Astrocyte of the spinal cord (primary cell): ENCODE measurements at regions not wholly inside any gene's neighbourhood (a gene's known extent, or its start where the extent isn't known, plus 50 kb on each side); places are given as distances from the start of the nearest gene placed in this dataset.
"Not testable (repeated sequence)": the region's sequence is repeated elsewhere in the genome, so short reads cannot be mapped to it uniquely, and the experiment has no call there.

Source experiments
- DNase-seq: peaks from one replicate; pipeline ENCODE4 v3.0.0; 2011; ENCODE audit warnings: low read depth, low spot score
- H3K4me3 ChIP-seq: 2 replicates; pipeline ENCODE4 v1.5.1; 2011; ENCODE audit warnings: low read depth, mild to moderate bottlenecking, low read length, moderate library complexity
- in situ Hi-C: cut with HindIII; loops from 2 replicates; pipeline ENCODE4 v1.10.0; 2017; ENCODE audit warnings: low sequenced_read_pairs
- TF ChIP-seq, protein P1 (sequence below): IDR thresholded peaks from 2 replicates; pipeline ENCODE4 v1.5.1; 2012; ENCODE audit warnings: low read depth, mild to moderate bottlenecking, low read length, inconsistent platforms

DNA sequence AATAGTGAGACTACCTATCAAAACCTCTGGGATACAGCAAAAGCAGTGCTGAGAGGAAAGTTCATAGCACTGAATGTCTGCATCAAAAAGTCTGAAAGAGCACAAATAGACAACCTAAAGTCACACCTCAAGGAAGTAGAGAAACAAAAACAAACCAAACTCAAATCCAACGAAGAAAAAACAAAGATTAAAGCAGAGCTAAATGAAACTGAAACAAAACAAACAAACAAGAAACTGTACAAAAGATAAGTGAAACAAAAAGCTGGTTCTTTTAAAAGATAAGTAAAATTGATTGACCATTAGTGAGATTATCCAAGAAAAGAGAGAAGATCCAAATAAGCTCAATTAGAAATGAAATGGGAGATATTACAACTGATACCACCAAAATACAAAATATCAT lies 378.3 kb upstream of the NDST4 start:
- TF ChIP-seq, protein P1, sequence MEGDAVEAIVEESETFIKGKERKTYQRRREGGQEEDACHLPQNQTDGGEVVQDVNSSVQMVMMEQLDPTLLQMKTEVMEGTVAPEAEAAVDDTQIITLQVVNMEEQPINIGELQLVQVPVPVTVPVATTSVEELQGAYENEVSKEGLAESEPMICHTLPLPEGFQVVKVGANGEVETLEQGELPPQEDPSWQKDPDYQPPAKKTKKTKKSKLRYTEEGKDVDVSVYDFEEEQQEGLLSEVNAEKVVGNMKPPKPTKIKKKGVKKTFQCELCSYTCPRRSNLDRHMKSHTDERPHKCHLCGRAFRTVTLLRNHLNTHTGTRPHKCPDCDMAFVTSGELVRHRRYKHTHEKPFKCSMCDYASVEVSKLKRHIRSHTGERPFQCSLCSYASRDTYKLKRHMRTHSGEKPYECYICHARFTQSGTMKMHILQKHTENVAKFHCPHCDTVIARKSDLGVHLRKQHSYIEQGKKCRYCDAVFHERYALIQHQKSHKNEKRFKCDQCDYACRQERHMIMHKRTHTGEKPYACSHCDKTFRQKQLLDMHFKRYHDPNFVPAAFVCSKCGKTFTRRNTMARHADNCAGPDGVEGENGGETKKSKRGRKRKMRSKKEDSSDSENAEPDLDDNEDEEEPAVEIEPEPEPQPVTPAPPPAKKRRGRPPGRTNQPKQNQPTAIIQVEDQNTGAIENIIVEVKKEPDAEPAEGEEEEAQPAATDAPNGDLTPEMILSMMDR = no peak
- DNase-seq = no peak
- H3K4me3 ChIP-seq = no peak overlapping the region
- in situ Hi-C loops = no loop called here

DNA sequence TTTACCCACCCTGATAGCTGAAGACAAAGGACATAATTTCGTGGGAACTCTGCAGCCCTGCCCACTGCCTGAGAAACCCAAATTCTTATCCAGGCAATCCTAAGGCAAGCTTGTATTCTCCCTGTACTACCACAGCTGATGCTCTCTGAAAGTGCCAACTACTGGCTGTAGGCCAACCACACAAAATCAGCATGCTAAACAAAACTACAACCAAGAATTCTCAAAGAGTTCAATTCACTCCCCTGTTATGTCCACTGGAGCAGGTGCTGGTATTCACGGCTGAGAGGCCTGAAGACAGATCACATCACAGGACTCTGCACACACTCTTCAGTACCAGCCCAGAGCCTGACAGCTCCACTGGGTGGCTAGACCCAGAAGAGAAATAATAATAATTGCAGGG lies 375.9 kb upstream of the NDST4 start:
- in situ Hi-C loops = no loop called here
- no peak for DNase-seq
- no peak overlapping the region for H3K4me3 ChIP-seq
- TF ChIP-seq, protein P1 = no peak

DNA sequence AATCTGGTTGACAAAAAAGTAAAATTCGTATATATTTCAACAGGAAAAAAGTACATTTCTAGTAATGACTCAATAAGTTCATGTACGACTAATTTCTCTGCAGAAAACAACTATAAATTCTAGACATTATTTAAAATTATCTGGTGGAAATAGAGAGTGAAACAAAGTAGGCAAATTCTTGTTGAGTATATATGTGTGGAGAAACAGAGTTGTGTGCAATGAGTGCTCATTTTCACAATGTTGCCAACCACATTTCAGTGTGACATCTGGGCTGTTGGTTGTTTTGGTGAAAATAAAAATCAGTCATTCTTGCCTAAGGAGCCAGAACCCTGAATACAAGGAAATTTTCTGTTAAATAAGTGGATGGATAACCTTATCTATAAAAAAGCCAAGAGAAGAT lies 372.0 kb upstream of the NDST4 start:
- TF ChIP-seq, protein P1 = no peak
- in situ Hi-C loops = no loop called here
- DNase-seq = no peak
- no peak overlapping the region for H3K4me3 ChIP-seq

DNA sequence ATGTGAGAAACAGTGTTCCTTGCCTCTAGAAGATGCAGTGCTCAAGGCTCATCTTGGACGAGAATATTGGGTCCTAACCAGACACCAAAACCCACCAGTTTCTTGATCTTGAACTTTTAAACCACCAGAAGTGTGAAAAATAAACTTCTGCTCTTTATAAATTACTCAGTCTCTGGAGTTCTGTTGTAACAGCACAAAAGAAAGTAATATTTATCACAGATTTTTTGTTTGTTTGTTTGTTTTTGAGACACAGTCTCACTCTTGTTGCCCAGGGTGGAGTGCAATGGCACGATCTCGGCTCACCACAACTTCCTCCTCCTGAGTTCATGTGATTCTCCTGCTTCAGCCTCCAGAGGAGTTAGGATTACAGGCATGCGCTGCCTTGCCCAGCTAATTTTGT lies 371.1 kb upstream of the NDST4 start:
- in situ Hi-C loops = no loop called here
- no peak overlapping the region for H3K4me3 ChIP-seq
- TF ChIP-seq, protein P1 = no peak
- DNase-seq = no peak

DNA sequence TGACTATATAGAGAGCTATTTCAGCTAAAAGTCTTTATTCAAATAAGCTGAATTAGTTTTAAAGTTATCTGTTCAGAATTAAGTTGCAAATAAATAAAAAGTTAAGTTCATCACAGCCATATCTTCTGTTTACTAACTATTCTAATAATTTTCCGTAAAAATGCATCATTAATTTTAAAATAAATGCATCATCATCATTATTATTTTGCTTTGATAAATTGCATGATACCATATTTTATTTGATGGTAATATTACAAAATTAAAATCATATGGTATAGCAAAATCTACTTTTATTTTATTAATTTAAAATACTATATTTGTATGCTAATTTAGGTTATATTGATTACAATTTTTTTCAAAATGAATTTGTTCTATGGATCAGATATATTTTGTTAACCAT lies 357.3 kb upstream of the NDST4 start:
- no peak for DNase-seq
- H3K4me3 ChIP-seq = no peak overlapping the region
- TF ChIP-seq, protein P1 = no peak
- in situ Hi-C loops = no loop called here

DNA sequence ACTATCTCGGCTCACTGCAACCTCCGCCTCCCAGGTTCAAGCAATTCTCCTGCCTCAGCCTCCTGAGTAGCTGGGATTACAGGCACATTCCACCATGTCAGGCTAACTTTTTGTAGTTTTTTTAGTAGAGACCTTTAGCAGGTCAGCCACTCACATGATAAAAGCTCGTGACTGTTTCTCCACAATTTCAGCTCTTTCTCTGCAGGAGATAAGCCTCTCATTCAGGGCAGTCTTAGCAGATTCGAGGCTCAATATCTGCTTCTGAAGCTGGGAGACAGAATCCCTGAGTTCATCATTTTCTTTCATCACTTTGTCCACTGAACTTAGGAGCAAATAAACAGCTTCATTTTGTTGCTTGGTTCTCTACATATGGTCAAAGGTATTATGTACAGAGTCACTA lies 345.9 kb upstream of the NDST4 start:
- DNase-seq, in situ Hi-C loops, H3K4me3 ChIP-seq: not testable (repeated sequence)

DNA sequence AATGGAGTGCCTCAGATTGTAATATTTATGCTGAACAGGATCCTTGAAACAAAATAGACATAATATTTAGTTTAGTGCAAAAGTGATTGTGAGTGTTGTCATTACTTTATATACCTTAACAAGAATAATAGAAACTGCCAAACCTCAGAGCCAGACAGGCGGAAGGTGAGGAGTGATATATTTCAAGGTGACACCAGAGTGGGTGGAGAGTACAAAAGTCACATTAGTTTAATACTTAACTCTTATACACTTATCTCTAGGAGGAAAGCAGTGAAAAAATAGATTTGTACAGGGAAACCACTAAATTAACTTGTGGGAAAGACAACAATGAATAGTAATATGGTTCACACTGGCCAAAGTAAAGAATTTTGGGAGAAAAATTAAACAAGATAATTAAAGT lies 342.8 kb upstream of the NDST4 start:
- DNase-seq = no peak
- no peak overlapping the region for H3K4me3 ChIP-seq
- TF ChIP-seq, protein P1 = no peak
- in situ Hi-C loops = no loop called here
